Omental fat pad (tissue), 3 donors: ENCODE measurements at regions not wholly inside any gene's neighbourhood (a gene's known extent, or its start where the extent isn't known, plus 50 kb on each side); places are given as distances from the start of the nearest gene placed in this dataset.

Experiments used
- ATAC-seq: fragments of 150-250 bp; one replicate; pipeline ENCODE4 v1.9.1; 2016; ENCODE audit warnings: mild to moderate bottlenecking, moderate library complexity; ENCODE audit not compliant: low FRiP score
- DNase-seq: peaks from one replicate; pipeline ENCODE4 v3.0.0-alpha.2; 2019; ENCODE audit warnings: low spot score
- CTCF ChIP-seq, 3 donors: fragments of 450-650 bp; IDR thresholded peaks; one replicate each; pipeline ENCODE4 v1.5.1; 2016 to 2017; ENCODE audit warnings: antibody characterized with exemption in 3 of 3, mild to moderate bottlenecking in 3 of 3, moderate library complexity in 2 of 3

GRCh38 chr15:91632176-91632575 lies 221.3 kb upstream of the SLCO3A1 start:
- TF ChIP-seq CTCF (IDR thresholded peaks at IDR 0.05) = no peak
- DNase-seq = no peak
- ATAC-seq = no peak

DNA sequence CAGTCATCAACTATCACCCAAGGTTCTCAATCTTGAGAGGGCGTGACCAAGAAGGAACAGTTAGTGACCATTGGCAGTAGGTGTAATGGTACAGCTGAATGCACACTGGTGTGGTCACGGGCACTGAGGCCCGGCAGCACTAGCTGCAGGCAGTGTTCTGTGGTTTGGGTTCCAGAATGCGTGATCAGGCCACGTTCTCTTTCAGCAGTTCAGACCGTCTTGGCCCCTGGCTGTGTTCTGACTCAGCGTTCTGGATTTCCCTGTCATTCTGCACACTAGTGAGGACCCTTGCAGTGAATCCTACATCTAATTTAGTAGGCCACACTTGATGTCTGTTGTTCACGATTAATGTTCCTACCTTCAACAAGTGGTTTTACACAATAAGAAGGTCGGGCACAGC lies 220.5 kb upstream of the SLCO3A1 start:
- ATAC-seq = no peak
- no peak for TF ChIP-seq CTCF (IDR thresholded peaks at IDR 0.05)
- DNase-seq = no peak

DNA sequence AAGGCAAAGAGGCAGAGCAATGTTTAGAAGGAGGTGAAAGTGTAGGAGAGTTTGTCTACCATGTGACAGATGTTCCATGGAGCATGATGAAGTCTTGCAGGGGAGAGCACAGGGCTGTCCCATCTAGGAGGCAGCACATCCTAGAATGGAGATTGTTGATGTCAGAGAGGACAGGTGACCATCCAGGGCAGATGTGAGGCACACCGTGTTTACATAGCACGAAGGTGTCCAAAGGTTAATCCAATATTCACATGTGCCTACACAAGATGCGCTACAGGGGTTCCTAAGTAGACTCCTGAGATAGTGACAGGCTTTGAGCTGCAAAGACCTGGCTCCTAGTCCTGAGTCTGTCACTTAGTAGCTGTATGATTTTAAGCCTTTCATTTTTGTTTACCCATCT lies 219.3 kb upstream of the SLCO3A1 start:
- TF ChIP-seq CTCF (IDR thresholded peaks at IDR 0.05) = no peak
- no peak for DNase-seq
- ATAC-seq = no peak

- ATAC-seq = no peak
- DNase-seq = no peak
- TF ChIP-seq CTCF (IDR thresholded peaks at IDR 0.05) = no peak
These were observed 218.4 kb upstream of the SLCO3A1 start for GRCh38 chr15:91635080-91635479.

GRCh38 chr15:91635641-91636040 lies 217.9 kb upstream of the SLCO3A1 start:
- DNase-seq (no peak), ATAC-seq (no peak)
- TF ChIP-seq CTCF (IDR thresholded peaks at IDR 0.05) = no peak

DNA sequence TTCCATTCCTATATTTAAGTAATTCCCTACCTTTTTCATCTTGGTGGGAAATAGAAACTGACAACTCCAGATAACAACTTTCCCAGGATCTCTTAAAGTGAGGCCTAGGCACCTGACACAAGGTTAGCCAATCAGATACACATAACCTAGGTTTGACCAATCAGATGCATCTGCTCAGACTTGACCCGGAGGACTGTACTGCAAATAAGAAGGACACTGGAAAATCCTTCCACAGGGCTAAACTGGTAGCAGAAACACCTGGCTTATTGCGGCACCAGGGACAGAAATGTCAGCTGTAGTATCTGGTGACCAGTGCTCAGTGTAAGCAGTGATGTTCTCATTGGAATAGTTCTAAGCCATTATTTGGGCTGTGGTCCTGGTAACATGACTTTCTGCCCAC lies 204.5 kb upstream of the SLCO3A1 start:
- no peak for TF ChIP-seq CTCF (IDR thresholded peaks at IDR 0.05)
- ATAC-seq (no peak), DNase-seq (no peak)

- no peak for DNase-seq
- no peak for ATAC-seq
- no peak for TF ChIP-seq CTCF (IDR thresholded peaks at IDR 0.05)
These were observed 203.6 kb upstream of the SLCO3A1 start for GRCh38 chr15:91649831-91650321.
